Breast epithelium (tissue), 4 donors: ENCODE measurements at regions not wholly inside any gene's neighbourhood (a gene's known extent, or its start where the extent isn't known, plus 50 kb on each side); places are given as distances from the start of the nearest gene placed in this dataset.

ENCODE experiments used
- DNase-seq, 2 donors: peaks; one replicate each; pipeline ENCODE4 v3.0.0-alpha.2; 2019; ENCODE audit warnings: low spot score in 2 of 2
- H3K27ac ChIP-seq, 2 donors: fragments of 200-600 bp; sonication (generic) in 1 of 2; one replicate each; pipeline ENCODE4 v1.5.1; 2016 to 2019; ENCODE audit warnings: mild to moderate bottlenecking in 1 of 2
- H3K27me3 ChIP-seq, 2 donors: fragments of 200-600 bp; sonication (generic) in 1 of 2; one replicate each; pipeline versions ENCODE4 v1.5.1 to v1.6.0; 2017 to 2019; ENCODE audit warnings: control low read depth in 1 of 2, mild to moderate bottlenecking in 1 of 2
- H3K36me3 ChIP-seq: fragments of 200-600 bp; one replicate; pipeline ENCODE4 v1.5.1; 2019
- H3K4me1 ChIP-seq, 2 donors: fragments of 200-600 bp; sonication (generic); one replicate each; pipeline ENCODE4 v1.5.1; 2016 to 2019; ENCODE audit warnings: control low read depth in 1 of 2
- H3K4me3 ChIP-seq, 3 donors: fragments of 200-600 bp; sonication (generic); 1 replicate in 2 of 3; 2 replicates in 1 of 3; pipeline ENCODE4 v1.5.1; 2016 to 2019; ENCODE audit warnings: mild to moderate bottlenecking in 3 of 3, moderate library complexity in 2 of 3
- H3K9me3 ChIP-seq, 2 donors: fragments of 200-600 bp; sonication (generic) in 1 of 2; one replicate each; pipeline ENCODE4 v1.5.1; 2016 to 2019; ENCODE audit warnings: control low read depth in 1 of 2
- POLR2A ChIP-seq: fragments of 450-650 bp; IDR thresholded peaks from one replicate; pipeline ENCODE4 v1.6.1; 2016; ENCODE audit warnings: antibody characterized with exemption, mild to moderate bottlenecking, moderate library complexity
- POLR2AphosphoS5 ChIP-seq, 3 donors: sonication (generic); formaldehyde crosslinking; IDR thresholded peaks; one replicate each; pipeline ENCODE4 v1.6.1; 2017; ENCODE audit warnings: antibody characterized with exemption in 3 of 3
- intact Hi-C: fragments of 100-400 bp; cut with DNase I; formaldehyde crosslinking; loops from one replicate; pipeline ENCODE4 v1.15.1; 2023; ENCODE audit warnings: low total_unique reads
- TF ChIP-seq, protein P1 (sequence below), 3 donors: fragments of 450-650 bp; IDR thresholded peaks; one replicate each; pipeline ENCODE4 v1.5.1; 2016 to 2017; ENCODE audit warnings: antibody characterized with exemption in 3 of 3, mild to moderate bottlenecking in 3 of 3, moderate library complexity in 3 of 3

DNA sequence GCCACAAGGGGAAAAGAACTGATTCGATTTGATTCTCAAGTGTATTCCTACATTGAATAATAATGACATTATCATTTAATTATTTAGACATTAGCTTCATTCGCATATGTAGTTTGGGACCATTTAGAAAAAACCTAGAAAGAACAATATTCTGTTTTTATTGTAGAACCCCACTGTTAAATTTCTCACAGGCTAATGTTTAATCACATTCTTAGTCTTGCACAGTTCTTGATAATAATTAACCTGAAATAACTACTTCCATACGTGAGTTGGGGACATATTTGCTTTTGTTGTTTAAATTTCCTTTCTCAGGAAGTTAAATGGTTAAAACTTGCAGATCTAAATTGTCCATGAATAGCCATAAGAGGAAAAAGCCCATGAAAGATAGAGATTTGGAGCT is 275.2 kb downstream of the TFAP2B start:
- Histone ChIP-seq H3K27ac (no peak overlapping the region), H3K36me3 (no peaks in the 10 kb centered on the region), H3K4me1 (no peaks in the 10 kb centered on the region), H3K4me3 (no peak overlapping the region), H3K27me3 (no peaks in the 10 kb centered on the region), H3K9me3 (peaks cover 4 to 7% of the 10 kb centered on the region in 2 donors)
- no peak for DNase-seq
- TF ChIP-seq, protein P1, sequence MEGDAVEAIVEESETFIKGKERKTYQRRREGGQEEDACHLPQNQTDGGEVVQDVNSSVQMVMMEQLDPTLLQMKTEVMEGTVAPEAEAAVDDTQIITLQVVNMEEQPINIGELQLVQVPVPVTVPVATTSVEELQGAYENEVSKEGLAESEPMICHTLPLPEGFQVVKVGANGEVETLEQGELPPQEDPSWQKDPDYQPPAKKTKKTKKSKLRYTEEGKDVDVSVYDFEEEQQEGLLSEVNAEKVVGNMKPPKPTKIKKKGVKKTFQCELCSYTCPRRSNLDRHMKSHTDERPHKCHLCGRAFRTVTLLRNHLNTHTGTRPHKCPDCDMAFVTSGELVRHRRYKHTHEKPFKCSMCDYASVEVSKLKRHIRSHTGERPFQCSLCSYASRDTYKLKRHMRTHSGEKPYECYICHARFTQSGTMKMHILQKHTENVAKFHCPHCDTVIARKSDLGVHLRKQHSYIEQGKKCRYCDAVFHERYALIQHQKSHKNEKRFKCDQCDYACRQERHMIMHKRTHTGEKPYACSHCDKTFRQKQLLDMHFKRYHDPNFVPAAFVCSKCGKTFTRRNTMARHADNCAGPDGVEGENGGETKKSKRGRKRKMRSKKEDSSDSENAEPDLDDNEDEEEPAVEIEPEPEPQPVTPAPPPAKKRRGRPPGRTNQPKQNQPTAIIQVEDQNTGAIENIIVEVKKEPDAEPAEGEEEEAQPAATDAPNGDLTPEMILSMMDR (IDR thresholded peaks at IDR 0.05), result no peak
- intact Hi-C loops, result no loop called here

DNA sequence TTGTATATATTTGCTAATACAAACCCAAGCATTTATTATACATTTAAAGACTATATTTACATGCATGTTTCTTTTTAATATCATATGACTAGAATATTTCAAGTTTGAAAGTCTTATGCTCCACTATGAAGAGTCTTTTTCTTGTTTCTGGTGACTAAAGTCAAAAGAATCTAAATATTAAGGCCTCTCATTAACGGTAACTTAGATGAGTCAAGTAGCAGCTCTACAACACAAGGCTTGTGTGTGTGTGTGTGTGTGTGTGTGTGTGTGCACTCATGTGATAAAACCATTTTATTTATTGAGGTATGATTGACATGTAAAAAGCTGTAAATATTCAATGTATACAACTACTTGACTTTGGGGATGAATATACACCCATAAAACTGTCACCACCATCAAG is 275.6 kb downstream of the TFAP2B start:
- no peak overlapping the region for H3K4me3 ChIP-seq
- H3K9me3 ChIP-seq, result peaks cover 4 to 7% of the 10 kb centered on the region in 2 donors
- no peak for TF ChIP-seq POLR2AphosphoS5 (IDR thresholded peaks at IDR 0.05)
- no peak for TF ChIP-seq POLR2A
- TF ChIP-seq, protein P1 (IDR thresholded peaks at IDR 0.05), result no peak
- no peaks in the 10 kb centered on the region for H3K4me1 ChIP-seq
- H3K27me3 ChIP-seq, result no peaks in the 10 kb centered on the region
- no peaks in the 10 kb centered on the region for H3K36me3 ChIP-seq
- DNase-seq, result no peak
- no peak overlapping the region for H3K27ac ChIP-seq
- intact Hi-C loops, result no loop called here

DNA sequence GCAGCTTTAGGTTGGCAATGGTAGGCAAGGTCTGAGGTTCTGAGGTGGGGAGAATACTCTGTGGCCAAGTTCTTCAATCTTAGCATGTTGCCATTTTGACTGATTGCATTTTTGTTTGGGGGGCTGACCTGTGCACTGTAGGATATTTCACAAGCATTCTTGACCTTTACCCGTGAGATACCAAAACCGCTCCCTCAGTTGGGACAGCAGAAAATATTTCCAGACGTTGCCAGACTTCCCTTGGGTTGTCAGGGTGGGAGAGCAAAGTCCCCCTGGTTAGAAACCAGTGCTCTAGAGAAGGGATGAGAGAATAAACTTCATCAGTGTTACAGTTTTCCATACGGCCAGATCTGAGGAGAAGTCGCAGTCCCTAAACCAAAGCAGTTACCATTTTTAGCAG is 279.6 kb downstream of the TFAP2B start:
- no peaks in the 10 kb centered on the region for H3K36me3 ChIP-seq
- no peak for DNase-seq

DNA sequence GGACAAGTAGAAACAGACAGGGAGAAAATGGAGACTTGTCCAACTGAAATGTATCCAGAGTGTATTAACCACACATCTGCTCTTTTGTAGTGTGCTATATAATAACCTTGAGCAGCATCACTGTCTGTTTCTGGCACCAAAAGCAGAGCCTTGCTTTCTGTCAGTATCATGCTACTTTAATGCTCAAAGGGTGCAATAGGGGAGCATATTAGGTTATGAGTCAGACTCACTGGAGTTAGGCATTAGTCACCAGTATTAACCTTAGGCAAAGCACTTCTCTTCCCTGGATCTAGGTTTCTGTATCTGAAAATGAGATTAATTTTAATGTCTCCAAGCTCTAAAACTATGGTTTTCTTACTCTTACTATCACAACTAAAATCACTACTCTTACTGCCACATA is 280.1 kb downstream of the TFAP2B start:
- H3K4me3 ChIP-seq, result no peak overlapping the region
- no peak for DNase-seq
- H3K4me1 ChIP-seq, result no peaks in the 10 kb centered on the region
- H3K27me3 ChIP-seq, result no peaks in the 10 kb centered on the region
- TF ChIP-seq POLR2AphosphoS5 (IDR thresholded peaks at IDR 0.05), result no peak
- H3K27ac ChIP-seq, result no peak overlapping the region
- no peaks in the 10 kb centered on the region for H3K36me3 ChIP-seq
- intact Hi-C loops, result no loop called here
- no peaks in the 10 kb centered on the region for H3K9me3 ChIP-seq

More for the DNA sequence above, 279.6 kb downstream of the TFAP2B start:
- TF ChIP-seq POLR2AphosphoS5 (IDR thresholded peaks at IDR 0.05) (no peak), POLR2A (no peak)
- TF ChIP-seq, protein P1 (IDR thresholded peaks at IDR 0.05), result no peak
- intact Hi-C loops, result no loop called here
- H3K9me3 ChIP-seq, result no peaks in the 10 kb centered on the region
- no peak overlapping the region for H3K4me3 ChIP-seq
- no peaks in the 10 kb centered on the region for H3K27me3 ChIP-seq
- H3K27ac ChIP-seq, result no peak overlapping the region
- H3K4me1 ChIP-seq, result no peaks in the 10 kb centered on the region

DNA sequence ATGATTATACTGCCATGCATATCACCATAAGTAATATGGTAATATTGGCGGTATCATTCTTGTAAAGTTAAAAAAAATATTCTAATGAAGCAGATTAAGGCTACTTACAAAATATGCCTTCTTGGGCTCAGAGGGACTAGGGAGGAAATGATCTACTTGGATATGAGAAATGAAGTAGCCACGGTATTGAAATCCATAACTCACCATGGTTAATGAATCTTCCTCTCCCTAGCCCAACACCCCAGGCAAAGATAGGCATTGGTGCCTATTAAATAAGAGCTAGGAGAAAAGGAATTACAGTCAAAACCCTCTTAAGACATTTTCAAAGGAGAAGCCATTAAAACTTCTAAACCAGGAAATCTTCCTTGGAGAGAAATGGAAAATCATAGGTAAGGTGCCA is 280.5 kb downstream of the TFAP2B start:
- Histone ChIP-seq H3K27ac (no peak overlapping the region), H3K4me3 (no peak overlapping the region), H3K9me3 (no peaks in the 10 kb centered on the region), H3K36me3 (no peaks in the 10 kb centered on the region), H3K27me3 (no peaks in the 10 kb centered on the region), H3K4me1 (no peaks in the 10 kb centered on the region)
- no peak for DNase-seq
- intact Hi-C loops, result no loop called here
- TF ChIP-seq POLR2AphosphoS5 (IDR thresholded peaks at IDR 0.05) (no peak), POLR2A (no peak)
- TF ChIP-seq, protein P1 (IDR thresholded peaks at IDR 0.05), result no peak

DNA sequence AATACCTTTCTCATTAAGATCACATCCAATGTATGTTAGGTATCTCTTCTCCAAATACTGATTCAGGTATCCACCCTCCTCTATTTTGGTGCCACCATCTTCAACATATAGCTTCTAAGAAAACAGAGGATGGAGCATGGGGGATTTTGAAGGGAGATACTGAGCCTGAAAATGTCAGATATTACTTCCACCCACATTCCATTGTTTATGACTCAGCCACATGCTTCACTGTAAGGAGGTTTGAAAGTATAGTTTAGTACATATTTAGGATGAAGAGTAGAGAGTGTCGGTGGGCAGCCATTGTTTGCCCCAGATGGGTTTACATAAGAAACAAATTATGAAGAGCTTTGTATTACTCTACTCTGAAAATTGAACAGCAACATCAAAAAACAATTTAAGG is 286.7 kb downstream of the TFAP2B start:
- Histone ChIP-seq H3K4me1 (no peaks in the 10 kb centered on the region), H3K9me3 (peaks cover 0 to 6% of the 10 kb centered on the region in 2 donors), H3K4me3 (no peak overlapping the region), H3K27ac (no peak overlapping the region), H3K27me3 (no peaks in the 10 kb centered on the region), H3K36me3 (no peaks in the 10 kb centered on the region)
- intact Hi-C loops, result no loop called here
- no peak for DNase-seq
- TF ChIP-seq, protein P1 (IDR thresholded peaks at IDR 0.05), result no peak
- TF ChIP-seq POLR2AphosphoS5 (IDR thresholded peaks at IDR 0.05), result no peak
- no peak for TF ChIP-seq POLR2A
